Stimulated activated CD4-positive, alpha-beta T cell treated with anti-CD3 and anti-CD28 coated beads, Interleukin-1b, Interleukin-23, amount 100 ng/mL, for 48 hours (primary cell): ENCODE measurements at regions not wholly inside any gene's neighbourhood (a gene's known extent, or its start where the extent isn't known, plus 50 kb on each side); places are given as distances from the start of the nearest gene placed in this dataset.

Experiments used
- DNase-seq: peaks from one replicate; pipeline ENCODE4 v3.0.0-alpha.2; 2020

- no peak for DNase-seq
Measured at GRCh38 chr1:229768232-229768631, 142.2 kb downstream of the URB2 start.

DNA sequence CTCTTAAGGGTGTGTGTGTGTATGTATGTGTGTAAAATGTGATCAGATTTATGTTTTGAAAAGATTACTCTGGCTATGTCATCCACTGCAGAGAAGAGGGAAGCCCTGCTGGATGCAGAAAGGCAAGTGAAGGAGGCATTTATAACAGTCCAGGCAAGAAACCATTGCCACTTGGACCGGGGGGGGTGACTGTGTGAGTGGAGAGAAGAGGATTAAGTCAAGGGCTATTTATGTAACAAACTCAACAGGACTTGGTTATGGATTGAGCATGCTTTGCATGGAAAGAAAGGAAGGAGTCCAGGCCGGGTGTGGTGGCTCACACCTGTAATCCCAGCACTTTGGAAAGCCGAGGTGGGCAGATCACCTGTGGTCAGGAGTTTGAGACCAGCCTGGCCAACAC lies 143.0 kb downstream of the URB2 start:
- DNase-seq: no peak

DNA sequence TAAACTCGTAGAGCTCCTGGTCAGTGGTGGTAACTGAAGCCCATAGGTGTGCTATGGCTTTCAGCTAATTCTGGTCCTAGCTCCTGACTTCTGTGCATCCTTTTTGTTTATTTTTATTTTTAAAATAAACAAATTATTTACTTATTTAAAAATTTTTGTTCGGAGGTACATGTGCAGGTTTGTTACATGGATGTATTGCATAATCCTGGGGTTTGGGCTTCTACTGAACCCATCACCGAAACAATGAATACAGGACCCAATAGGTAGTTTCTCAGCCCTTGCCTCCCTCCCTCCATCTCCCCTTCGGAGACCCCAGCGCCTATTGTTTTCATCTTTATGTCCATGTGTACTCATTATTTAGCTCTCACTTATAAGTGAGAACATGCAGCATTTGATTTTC lies 143.8 kb downstream of the URB2 start:
- no peak for DNase-seq

- DNase-seq: no peak
Measured at GRCh38 chr1:229778794-229779193, 152.7 kb downstream of the URB2 start.

DNA sequence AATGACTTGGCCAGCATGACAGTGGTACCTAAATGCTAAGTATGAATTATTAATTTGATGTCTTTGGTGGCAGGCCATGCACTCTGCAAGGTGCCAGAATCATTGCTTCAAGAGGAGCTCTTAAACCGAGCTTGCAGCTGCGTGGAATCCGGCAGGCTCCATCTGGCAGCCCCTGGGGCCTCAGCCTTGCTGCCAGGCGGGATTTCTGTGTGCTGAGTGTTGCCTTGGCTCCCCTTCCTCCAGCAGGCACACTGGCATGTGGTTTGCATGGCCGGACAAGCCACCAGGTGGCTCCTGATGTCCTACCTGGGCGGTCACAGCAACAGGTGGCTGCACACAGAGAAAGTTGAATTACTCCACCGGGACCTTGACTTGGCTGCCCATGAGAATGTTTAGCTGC lies 155.4 kb downstream of the URB2 start:
- DNase-seq: no peak

- no peak for DNase-seq
Measured at GRCh38 chr1:229782469-229782868, 156.4 kb downstream of the URB2 start.

GRCh38 chr1:229784834-229785233 lies 158.8 kb downstream of the URB2 start:
- no peak for DNase-seq

- no peak for DNase-seq
Measured at GRCh38 chr1:229786974-229787610, 161.0 kb downstream of the URB2 start.

GRCh38 chr1:229788004-229788403 lies 162.0 kb downstream of the URB2 start:
- DNase-seq: no peak

DNA sequence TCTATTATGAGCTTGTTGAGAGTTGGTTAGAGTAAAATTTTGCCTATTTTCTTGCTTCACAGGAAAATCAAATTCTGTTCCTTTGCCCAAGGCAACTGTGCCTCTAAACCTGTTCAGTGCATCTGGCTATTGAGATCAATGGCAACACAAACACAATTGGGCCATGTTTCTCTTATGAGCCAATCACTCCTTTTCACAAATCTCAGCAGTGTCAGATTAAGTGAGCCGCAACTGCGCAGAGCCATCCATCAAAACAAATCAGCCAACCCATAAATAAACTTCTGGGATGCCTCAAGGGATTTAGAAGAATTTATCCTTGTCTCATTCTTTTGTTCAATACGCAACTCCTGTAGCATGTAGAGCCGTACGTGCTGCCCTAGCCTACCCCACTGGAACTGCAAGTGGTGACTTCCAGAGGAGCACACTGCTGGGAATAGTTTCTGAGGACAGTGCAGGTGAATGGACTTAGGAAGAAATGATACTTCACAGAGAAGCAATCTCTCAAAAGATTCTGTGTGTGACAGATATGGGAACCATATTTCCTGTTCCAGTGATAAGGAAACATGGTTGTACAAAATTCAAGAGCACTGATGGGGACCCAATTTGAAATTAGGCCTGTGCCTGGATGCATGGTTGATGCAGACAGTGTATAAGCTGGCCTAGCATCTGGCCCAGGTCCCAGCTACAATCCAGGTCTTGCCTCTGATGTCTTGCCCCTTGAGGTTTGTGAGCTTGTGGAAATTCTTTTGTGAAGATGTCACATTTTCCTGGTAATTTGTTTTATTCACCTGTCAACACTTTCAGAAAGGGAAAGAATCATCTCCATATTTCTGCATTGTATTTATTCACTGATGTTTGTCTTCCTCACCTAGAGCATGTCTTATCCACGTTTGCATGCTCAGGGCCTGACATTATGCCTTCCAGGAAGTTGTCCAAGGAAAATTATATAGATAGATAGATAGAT lies 166.2 kb downstream of the URB2 start:
- DNase-seq: no peak

- DNase-seq: no peak
Measured at GRCh38 chr1:229793488-229793887, 167.4 kb downstream of the URB2 start.

DNA sequence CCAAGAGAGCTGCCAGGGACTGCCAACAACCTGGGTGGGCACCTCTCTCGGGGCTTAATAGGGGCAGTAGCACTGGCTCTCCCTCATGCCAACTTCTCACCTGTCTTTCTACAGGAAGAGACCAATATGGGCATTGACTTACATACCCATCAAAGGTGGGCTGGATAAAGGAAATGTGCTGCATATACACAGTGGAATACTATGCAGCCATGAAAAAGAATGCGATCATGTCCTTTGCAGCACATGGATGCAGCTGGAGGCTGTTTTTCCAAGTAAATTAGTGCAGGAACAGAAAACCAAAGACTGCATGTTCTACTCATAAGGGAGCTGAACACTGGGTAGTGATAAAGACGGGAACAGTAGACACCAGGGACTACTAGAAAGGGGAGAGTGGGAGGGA lies 172.5 kb downstream of the URB2 start:
- DNase-seq: no peak

DNA sequence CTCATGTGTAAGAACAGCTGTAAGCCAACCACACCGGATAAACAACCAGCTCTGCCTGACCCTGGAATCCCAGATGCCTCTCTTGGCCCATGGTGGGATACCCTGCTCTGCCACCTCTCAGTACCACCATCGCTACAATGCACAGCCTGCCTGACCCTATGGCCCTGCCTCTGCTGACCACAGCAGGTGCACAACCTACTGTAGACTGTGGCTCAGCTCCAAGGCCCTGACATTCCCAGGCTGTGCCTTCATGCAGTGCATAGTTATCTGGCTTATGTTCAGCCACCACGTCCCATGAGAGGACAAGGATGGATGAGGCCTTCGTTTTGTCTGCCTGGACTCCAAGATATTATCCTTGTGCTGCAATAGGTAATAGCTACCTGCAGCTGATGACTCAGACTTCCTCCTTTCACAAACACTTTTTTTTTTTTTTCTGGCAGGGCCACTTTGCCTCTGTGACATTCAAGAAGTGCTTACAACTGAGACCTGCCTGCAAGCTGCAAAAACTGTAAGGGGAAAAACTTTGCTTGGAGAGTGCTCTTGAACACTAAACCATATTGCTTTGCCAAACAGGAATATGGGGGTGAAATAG lies 177.7 kb downstream of the URB2 start:
- no peak for DNase-seq

DNA sequence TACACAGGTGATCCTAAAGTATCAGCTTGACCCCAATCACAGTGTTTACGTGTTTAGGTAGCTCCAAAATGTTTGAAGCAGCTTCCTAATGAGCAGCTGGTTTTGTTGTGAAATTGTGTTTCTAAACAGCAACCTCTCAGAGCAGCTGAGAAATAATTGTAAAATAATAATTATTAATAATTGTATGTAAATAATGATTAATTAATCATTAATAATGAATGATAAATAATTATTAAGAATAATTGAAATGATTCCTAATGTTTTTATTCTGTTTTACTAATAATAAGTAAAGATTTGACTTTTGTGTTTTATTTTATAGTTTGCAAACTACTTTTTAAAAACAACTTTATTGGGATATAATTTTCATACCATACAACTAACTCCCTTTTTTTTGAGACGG lies 182.2 kb downstream of the URB2 start:
- no peak for DNase-seq

DNA sequence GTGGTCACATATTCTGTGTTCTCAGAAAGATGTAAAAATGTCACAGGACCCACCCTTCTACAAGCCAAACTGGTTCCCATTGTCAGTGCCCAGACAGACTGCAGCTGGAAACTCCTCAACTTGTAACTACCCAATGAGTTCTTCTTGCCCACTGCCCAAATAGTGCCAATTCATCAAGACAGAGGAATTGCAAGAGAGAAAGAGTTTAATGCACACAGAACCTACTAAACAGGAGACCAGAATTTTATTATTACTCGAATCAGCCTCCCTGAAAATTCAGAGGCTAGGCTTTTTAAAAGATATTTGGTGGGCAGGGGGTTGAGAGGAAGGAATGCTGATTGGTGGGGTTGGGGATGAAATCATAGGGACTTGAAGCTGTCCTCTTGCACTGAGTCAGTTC lies 184.1 kb downstream of the URB2 start:
- no peak for DNase-seq

- no peak for DNase-seq
Measured at GRCh38 chr1:229810961-229811360, 184.9 kb downstream of the URB2 start.

DNA sequence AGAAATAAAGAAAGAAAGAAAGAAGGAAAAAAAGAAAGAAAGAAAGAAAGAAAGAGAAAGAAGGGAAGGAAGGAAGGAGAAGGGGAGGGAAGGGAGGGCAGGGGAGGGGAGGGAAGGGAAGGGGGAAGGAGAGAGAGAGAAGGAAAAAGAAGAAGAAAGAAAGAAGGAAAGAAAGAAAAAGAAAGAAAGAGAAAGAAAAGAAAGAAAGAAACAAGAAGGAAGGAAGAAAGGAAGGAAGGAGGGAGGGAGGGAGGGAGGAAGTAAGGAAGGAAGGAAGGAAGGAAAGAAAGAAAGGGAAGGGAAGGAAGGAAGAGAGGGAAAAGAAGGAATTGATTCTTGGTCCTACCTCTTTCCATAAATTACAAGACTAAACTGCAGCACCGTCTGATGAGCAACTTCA lies 186.1 kb downstream of the URB2 start:
- DNase-seq: no peak

DNA sequence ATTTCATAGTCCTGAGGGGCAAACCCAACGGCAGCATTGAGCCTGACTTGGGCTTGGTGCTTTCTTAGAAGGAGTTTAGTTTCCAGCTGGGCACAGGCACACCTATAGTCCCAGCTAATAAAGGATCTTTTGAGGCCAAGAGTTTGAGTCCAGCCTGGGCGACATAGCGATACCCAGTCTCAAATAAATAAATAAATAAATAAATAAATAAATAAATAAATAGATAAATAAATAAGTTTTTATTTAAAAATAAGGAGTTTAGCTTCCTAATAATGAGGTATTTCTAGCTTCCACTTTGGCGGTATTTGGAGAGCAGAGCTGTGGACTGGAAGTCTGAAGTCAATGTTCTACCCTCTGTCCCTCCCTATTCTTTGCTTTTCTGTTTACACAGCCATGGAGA lies 186.6 kb downstream of the URB2 start:
- no peak for DNase-seq

DNA sequence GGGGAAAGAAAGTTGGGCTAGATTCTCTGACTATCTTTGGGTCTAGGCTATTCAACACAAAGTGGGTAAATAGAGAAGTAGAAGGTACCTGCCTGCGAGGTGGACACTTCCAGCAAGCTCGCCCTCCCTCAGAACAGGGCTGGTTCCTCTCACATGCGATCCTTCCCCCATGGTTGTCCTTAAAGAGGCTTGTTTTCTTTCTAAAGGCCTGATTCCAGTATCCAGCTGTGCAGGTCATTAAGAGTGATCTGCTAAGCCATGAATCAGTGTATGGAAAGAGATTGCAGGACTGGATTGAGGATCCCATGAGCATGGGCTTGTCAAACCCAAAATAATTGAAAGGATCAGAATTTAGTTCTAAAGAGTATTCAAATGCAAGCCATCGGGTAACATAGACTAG lies 189.0 kb downstream of the URB2 start:
- no peak for DNase-seq

- no peak for DNase-seq
Measured at GRCh38 chr1:229815961-229816360, 189.9 kb downstream of the URB2 start.

- DNase-seq: no peak
Measured at GRCh38 chr1:229817936-229818335, 191.9 kb downstream of the URB2 start.

GRCh38 chr1:229819091-229819490 lies 193.0 kb downstream of the URB2 start:
- DNase-seq: no peak

DNA sequence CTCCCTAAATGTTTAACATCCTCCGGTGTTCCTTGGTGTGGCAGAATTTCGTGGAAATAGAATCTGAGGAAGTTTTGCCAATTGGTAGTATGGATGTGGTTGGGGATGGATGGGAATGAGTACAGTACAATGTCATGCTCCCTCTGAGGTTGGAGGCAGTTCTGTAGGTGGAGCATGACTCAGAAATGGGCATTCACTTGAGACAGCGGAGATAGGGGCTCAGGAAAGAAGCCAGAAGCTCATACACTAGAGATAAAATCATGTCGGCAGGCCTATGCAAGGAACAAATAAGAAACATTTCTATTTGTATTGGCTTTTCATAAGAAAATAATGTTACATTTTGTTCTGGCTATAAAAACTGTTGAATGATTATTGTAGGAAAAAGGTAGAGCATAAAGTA lies 196.0 kb downstream of the URB2 start:
- DNase-seq: no peak

- DNase-seq: no peak
Measured at GRCh38 chr1:229825042-229825441, 199.0 kb downstream of the URB2 start.
